NCI-H774 (cell line): ENCODE measurements at regions not wholly inside any gene's neighbourhood (a gene's known extent, or its start where the extent isn't known, plus 50 kb on each side); places are given as distances from the start of the nearest gene placed in this dataset.
"Not testable (repeated sequence)": the region's sequence is repeated elsewhere in the genome, so short reads cannot be mapped to it uniquely, and the experiment has no call there.

ENCODE experiments used
- DNase-seq: peaks from one replicate; lab custom pipeline; 2025; lab: John Stamatoyannopoulos, UW

- DNase-seq: no peak
Observed at GRCh38 chr9:81076131-81076530, 613.2 kb downstream of the TLE1 start.

GRCh38 chr9:81074221-81074620 lies 615.1 kb downstream of the TLE1 start:
- no peak for DNase-seq

- DNase-seq: no peak
Observed at GRCh38 chr9:81073821-81074220, 615.5 kb downstream of the TLE1 start.

GRCh38 chr9:81072758-81073157 lies 616.6 kb downstream of the TLE1 start:
- no peak for DNase-seq

- DNase-seq: no peak
Observed at GRCh38 chr9:81071108-81071507, 618.2 kb downstream of the TLE1 start.

- no peak for DNase-seq
Observed at GRCh38 chr9:81070689-81071088, 618.7 kb downstream of the TLE1 start.

GRCh38 chr9:81069923-81070322 lies 619.4 kb downstream of the TLE1 start:
- no peak for DNase-seq

GRCh38 chr9:81069038-81069795 lies 620.1 kb downstream of the TLE1 start:
- no peak for DNase-seq

GRCh38 chr9:81062995-81063394 lies 626.4 kb downstream of the TLE1 start:
- not testable (repeated sequence) for DNase-seq

- DNase-seq: no peak
Observed at GRCh38 chr9:81058782-81059181, 630.6 kb downstream of the TLE1 start.

- DNase-seq: no peak
Observed at GRCh38 chr9:81053298-81054025, 635.9 kb downstream of the TLE1 start.

GRCh38 chr9:81052846-81053245 lies 636.5 kb downstream of the TLE1 start:
- DNase-seq: no peak

- DNase-seq: no peak
Observed at GRCh38 chr9:81047280-81047679, 642.1 kb downstream of the TLE1 start.

GRCh38 chr9:81045658-81046057 lies 643.7 kb downstream of the TLE1 start:
- DNase-seq: no peak

GRCh38 chr9:81037889-81038288 lies 651.5 kb downstream of the TLE1 start:
- no peak for DNase-seq

GRCh38 chr9:81035601-81036000 lies 653.7 kb downstream of the TLE1 start:
- DNase-seq: no peak

- no peak for DNase-seq
Observed at GRCh38 chr9:81035171-81035570, 654.2 kb downstream of the TLE1 start.

- no peak for DNase-seq
Observed at GRCh38 chr9:81032831-81033230, 656.5 kb downstream of the TLE1 start.

- DNase-seq: no peak
Observed at GRCh38 chr9:81032030-81032572, 657.2 kb downstream of the TLE1 start.

GRCh38 chr9:81031422-81032029 lies 657.8 kb downstream of the TLE1 start:
- no peak for DNase-seq

GRCh38 chr9:81030027-81030426 lies 659.3 kb downstream of the TLE1 start:
- DNase-seq: no peak

GRCh38 chr9:81028504-81028903 lies 660.8 kb downstream of the TLE1 start:
- DNase-seq: no peak

GRCh38 chr9:81022177-81022576 lies 667.2 kb downstream of the TLE1 start:
- DNase-seq: no peak
